CD14-positive monocyte (primary cell): ENCODE measurements at regions not wholly inside any gene's neighbourhood (a gene's known extent, or its start where the extent isn't known, plus 50 kb on each side); places are given as distances from the start of the nearest gene placed in this dataset.
"Not testable (repeated sequence)": the region's sequence is repeated elsewhere in the genome, so short reads cannot be mapped to it uniquely, and the experiment has no call there.

Experiments used
- DNase-seq, 3 donors: peaks; one replicate each; pipeline ENCODE4 v3.0.0-alpha.2; 2011 to 2022
- H2AFZ ChIP-seq: 2 replicates; pipeline ENCODE4 v1.6.0; 2012; ENCODE audit warnings: mild to moderate bottlenecking, low read depth, low read length, inconsistent platforms; ENCODE audit not compliant: insufficient read depth, poor library complexity, severe bottlenecking
- H3K27ac ChIP-seq, 2 donors: 1 replicate in 1 of 2; 2 replicates in 1 of 2; pipeline ENCODE4 v1.5.1; 2012 to 2013; ENCODE audit warnings: low read length in 2 of 2, control low read depth in 1 of 2, inconsistent platforms in 1 of 2, low read depth in 1 of 2, mild to moderate bottlenecking in 1 of 2
- H3K27me3 ChIP-seq, 2 donors: one replicate each; pipeline versions ENCODE4 v1.6.0 to v1.6.1; 2011 to 2013; ENCODE audit warnings: low read length in 2 of 2; ENCODE audit not compliant: control insufficient read depth in 2 of 2, insufficient read depth in 2 of 2
- H3K36me3 ChIP-seq, 2 donors: replicated peaks in 1 of 2; 1 replicate in 1 of 2; 2 replicates in 1 of 2; pipeline versions ENCODE4 v1.5.1 to v1.6.1; 2012 to 2013; ENCODE audit warnings: low read length in 2 of 2, control low read depth in 1 of 2, inconsistent platforms in 1 of 2, mild to moderate bottlenecking in 1 of 2; ENCODE audit not compliant: insufficient read depth in 2 of 2, control insufficient read depth in 1 of 2
- H3K4me1 ChIP-seq, 2 donors: 1 replicate in 1 of 2; 2 replicates in 1 of 2; pipeline versions ENCODE4 v1.5.1 to v1.6.1; 2012 to 2013; ENCODE audit warnings: low read length in 2 of 2, control low read depth in 1 of 2, inconsistent platforms in 1 of 2, mild to moderate bottlenecking in 1 of 2, moderate library complexity in 1 of 2; ENCODE audit not compliant: insufficient read depth in 2 of 2, control insufficient read depth in 1 of 2
- H3K4me2 ChIP-seq: replicated peaks from 2 replicates; pipeline ENCODE3; 2012; ENCODE audit warnings: low read length, moderate library complexity, mild to moderate bottlenecking; ENCODE audit not compliant: poor library complexity, severe bottlenecking; ENCODE audit errors: extremely low read depth
- H3K4me3 ChIP-seq, 3 experiments: fragments of 200-600 bp in 1 of 3; sonication (generic) in 1 of 3; replicated peaks in 1 of 3; 1 replicate in 2 of 3; 2 replicates in 1 of 3; pipeline ENCODE4 v1.5.1; 2011 to 2013; ENCODE audit warnings: low read length in 3 of 3, mild to moderate bottlenecking in 3 of 3, control low read depth in 2 of 3, low read depth in 2 of 3, inconsistent platforms in 1 of 3, moderate library complexity in 1 of 3
- H3K79me2 ChIP-seq: 2 replicates; pipeline ENCODE4 v1.6.0; 2012; ENCODE audit warnings: mild to moderate bottlenecking, control low read depth, inconsistent platforms, low read length, moderate library complexity; ENCODE audit not compliant: insufficient read depth
- H3K9ac ChIP-seq: 2 replicates; pipeline ENCODE4 v1.6.0; 2017; ENCODE audit warnings: low read length, mild to moderate bottlenecking; ENCODE audit not compliant: insufficient read depth, poor library complexity, severe bottlenecking
- H3K9me3 ChIP-seq, 2 donors: replicated peaks in 1 of 2; 1 replicate in 1 of 2; 2 replicates in 1 of 2; pipeline versions ENCODE4 v1.5.1 to v1.6.1; 2012 to 2013; ENCODE audit warnings: low read length in 2 of 2, control low read depth in 1 of 2; ENCODE audit not compliant: control insufficient read depth in 1 of 2, insufficient read depth in 1 of 2
- H4K20me1 ChIP-seq: 2 replicates; pipeline ENCODE4 v1.6.0; 2012; ENCODE audit warnings: mild to moderate bottlenecking, low read length, control low read depth, moderate library complexity; ENCODE audit not compliant: insufficient read depth
- H3K27ac Mint-ChIP-seq, 7 donors: one replicate each; pipeline ENCODE4 v1.8.0; 2020; ENCODE audit warnings: mild to moderate bottlenecking in 7 of 7, mixed read lengths in 7 of 7, moderate library complexity in 6 of 7, inconsistent platforms in 2 of 7
- H3K27me3 Mint-ChIP-seq, 3 donors: one replicate each; pipeline ENCODE4 v1.8.0; 2021 to 2022; ENCODE audit warnings: low read depth in 3 of 3, mild to moderate bottlenecking in 3 of 3, mixed read lengths in 3 of 3, moderate library complexity in 3 of 3, inconsistent platforms in 1 of 3
- H3K36me3 Mint-ChIP-seq, 2 donors: one replicate each; pipeline ENCODE4 v1.8.0; 2020; ENCODE audit warnings: mixed read lengths in 2 of 2, inconsistent platforms in 1 of 2, mild to moderate bottlenecking in 1 of 2
- H3K4me1 Mint-ChIP-seq: one replicate; pipeline ENCODE4 v1.8.0; 2020; ENCODE audit warnings: mild to moderate bottlenecking, mixed read lengths
- H3K4me3 Mint-ChIP-seq, 2 donors: one replicate each; pipeline ENCODE4 v1.8.0; 2020; ENCODE audit warnings: mild to moderate bottlenecking in 2 of 2, mixed read lengths in 2 of 2, moderate library complexity in 1 of 2
- H3K9me3 Mint-ChIP-seq, 7 donors: one replicate each; pipeline ENCODE4 v1.8.0; 2020 to 2022; ENCODE audit warnings: mixed read lengths in 7 of 7, mild to moderate bottlenecking in 6 of 7, moderate library complexity in 6 of 7, inconsistent platforms in 2 of 7
- WGBS: methylation state at CpG from one replicate; pipeline ENCODE4 v1.1.5; 2013; ENCODE audit warnings: missing lambda C conversion rate; ENCODE audit not compliant: insufficient coverage; 5-methylcytosine and 5-hydroxymethylcytosine counted together
- intact Hi-C, 2 donors: fragments of 100-400 bp; cut with micrococcal nuclease; formaldehyde crosslinking; loops; one replicate each; pipeline versions ENCODE4 v1.15.0 to v1.15.1; 2023
- TF ChIP-seq, protein P1 (sequence below): fragments of 200-600 bp; IDR thresholded peaks from one replicate; pipeline ENCODE4 v1.8.0; 2022; ENCODE audit warnings: antibody characterized with exemption, mild to moderate bottlenecking

GRCh38 chr6:176766-177165 is 115.5 kb upstream of the DUSP22 start:
- peaks cover 4% of the 10 kb centered on the region for H3K4me1 Mint-ChIP-seq
- peaks cover 2 to 14% (median 12%) of the 10 kb centered on the region in 3 donors for H3K27me3 Mint-ChIP-seq
- Histone ChIP-seq H4K20me1 (no peaks in the 10 kb centered on the region), H3K27ac (no peak overlapping the region), H3K9ac (no peak overlapping the region), H3K36me3 (no peaks in the 10 kb centered on the region), H3K4me2 (no peak overlapping the region), H3K9me3 (peaks cover 0 to 17% of the 10 kb centered on the region in 2 donors), H3K27me3 (peaks cover 0 to 2% of the 10 kb centered on the region in 2 donors), H3K4me1 (no peaks in the 10 kb centered on the region), H3K4me3 (no peak overlapping the region), H3K79me2 (no peaks in the 10 kb centered on the region), H2AFZ (no peak overlapping the region)
- intact Hi-C loops, result no loop called here
- H3K36me3 Mint-ChIP-seq, result no peaks in the 10 kb centered on the region
- 92% methylated on average over 3 of the region's 7 CpGs for WGBS
- no peak overlapping the region for H3K4me3 Mint-ChIP-seq
- DNase-seq, result no peak
- peaks cover 10 to 23% (median 16%) of the 10 kb centered on the region in 7 donors for H3K9me3 Mint-ChIP-seq
- TF ChIP-seq, protein P1, sequence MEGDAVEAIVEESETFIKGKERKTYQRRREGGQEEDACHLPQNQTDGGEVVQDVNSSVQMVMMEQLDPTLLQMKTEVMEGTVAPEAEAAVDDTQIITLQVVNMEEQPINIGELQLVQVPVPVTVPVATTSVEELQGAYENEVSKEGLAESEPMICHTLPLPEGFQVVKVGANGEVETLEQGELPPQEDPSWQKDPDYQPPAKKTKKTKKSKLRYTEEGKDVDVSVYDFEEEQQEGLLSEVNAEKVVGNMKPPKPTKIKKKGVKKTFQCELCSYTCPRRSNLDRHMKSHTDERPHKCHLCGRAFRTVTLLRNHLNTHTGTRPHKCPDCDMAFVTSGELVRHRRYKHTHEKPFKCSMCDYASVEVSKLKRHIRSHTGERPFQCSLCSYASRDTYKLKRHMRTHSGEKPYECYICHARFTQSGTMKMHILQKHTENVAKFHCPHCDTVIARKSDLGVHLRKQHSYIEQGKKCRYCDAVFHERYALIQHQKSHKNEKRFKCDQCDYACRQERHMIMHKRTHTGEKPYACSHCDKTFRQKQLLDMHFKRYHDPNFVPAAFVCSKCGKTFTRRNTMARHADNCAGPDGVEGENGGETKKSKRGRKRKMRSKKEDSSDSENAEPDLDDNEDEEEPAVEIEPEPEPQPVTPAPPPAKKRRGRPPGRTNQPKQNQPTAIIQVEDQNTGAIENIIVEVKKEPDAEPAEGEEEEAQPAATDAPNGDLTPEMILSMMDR, result no peak
- no peak overlapping the region for H3K27ac Mint-ChIP-seq

GRCh38 chr6:178119-178518 is 114.2 kb upstream of the DUSP22 start:
- intact Hi-C loops, result no loop called here
- Mint-ChIP-seq H3K9me3 (peaks cover 10 to 22% (median 15%) of the 10 kb centered on the region in 7 donors), H3K4me1 (peaks cover 4% of the 10 kb centered on the region), H3K36me3 (no peaks in the 10 kb centered on the region), H3K27me3 (peaks cover 2 to 10% (median 8%) of the 10 kb centered on the region in 3 donors), H3K4me3 (no peak overlapping the region), H3K27ac (no peak overlapping the region)
- no peaks in the 10 kb centered on the region for H4K20me1 ChIP-seq
- no peak for DNase-seq
- 98% methylated on average over 11 of the region's 11 CpGs for WGBS
- no peak overlapping the region for H3K27ac ChIP-seq
- no peaks in the 10 kb centered on the region for H3K4me1 ChIP-seq
- peaks cover 0 to 17% of the 10 kb centered on the region in 2 donors for H3K9me3 ChIP-seq
- H3K4me2 ChIP-seq, result no peak overlapping the region
- H2AFZ ChIP-seq, result no peak overlapping the region
- no peaks in the 10 kb centered on the region for H3K36me3 ChIP-seq
- no peaks in the 10 kb centered on the region for H3K79me2 ChIP-seq
- H3K27me3 ChIP-seq, result peaks cover 0 to under 1% of the 10 kb centered on the region in 2 donors
- no peak overlapping the region for H3K4me3 ChIP-seq
- TF ChIP-seq, protein P1, result no peak
- H3K9ac ChIP-seq, result no peak overlapping the region

DNA sequence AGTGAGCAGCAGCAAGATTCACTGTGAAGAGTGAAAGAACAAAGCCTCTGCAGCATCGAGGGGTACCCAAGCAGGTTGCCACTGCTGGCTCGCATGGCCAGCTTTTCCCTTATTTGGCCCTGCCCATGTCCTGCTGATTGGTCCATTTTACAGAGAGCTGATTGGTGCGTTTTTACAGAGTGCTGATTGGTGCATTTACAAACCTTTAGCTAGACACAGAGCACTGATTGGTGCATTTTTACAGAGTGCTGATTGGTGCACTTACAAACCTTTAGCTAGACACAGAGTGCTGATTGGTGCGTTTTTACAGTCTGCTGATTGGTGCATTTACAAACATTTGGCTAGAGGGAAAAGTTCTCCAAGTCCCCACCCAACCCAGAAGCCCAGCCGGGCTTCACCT is 113.4 kb upstream of the DUSP22 start:
- H3K4me3 Mint-ChIP-seq, intact Hi-C loops, H3K9ac ChIP-seq, H3K27me3 ChIP-seq, H3K4me1 Mint-ChIP-seq, H3K4me2 ChIP-seq, H3K36me3 ChIP-seq, H4K20me1 ChIP-seq, H3K36me3 Mint-ChIP-seq, H3K79me2 ChIP-seq, H3K4me1 ChIP-seq, DNase-seq, H3K4me3 ChIP-seq, H3K27ac Mint-ChIP-seq, H3K27ac ChIP-seq, H2AFZ ChIP-seq, H3K27me3 Mint-ChIP-seq: not testable (repeated sequence)
- peaks cover 0 to 17% of the 10 kb centered on the region in 2 donors for H3K9me3 ChIP-seq
- H3K9me3 Mint-ChIP-seq, result peaks cover 10 to 18% (median 15%) of the 10 kb centered on the region in 7 donors
- WGBS, result 100% methylated on average over 2 of the region's 5 CpGs
